HCEC 1CT (cell line): ENCODE measurements at regions not wholly inside any gene's neighbourhood (a gene's known extent, or its start where the extent isn't known, plus 50 kb on each side); places are given as distances from the start of the nearest gene placed in this dataset.

Experiments used
- DNase-seq: peaks from one replicate; pipeline ENCODE4 v3.0.0-alpha.2; 2017

DNA sequence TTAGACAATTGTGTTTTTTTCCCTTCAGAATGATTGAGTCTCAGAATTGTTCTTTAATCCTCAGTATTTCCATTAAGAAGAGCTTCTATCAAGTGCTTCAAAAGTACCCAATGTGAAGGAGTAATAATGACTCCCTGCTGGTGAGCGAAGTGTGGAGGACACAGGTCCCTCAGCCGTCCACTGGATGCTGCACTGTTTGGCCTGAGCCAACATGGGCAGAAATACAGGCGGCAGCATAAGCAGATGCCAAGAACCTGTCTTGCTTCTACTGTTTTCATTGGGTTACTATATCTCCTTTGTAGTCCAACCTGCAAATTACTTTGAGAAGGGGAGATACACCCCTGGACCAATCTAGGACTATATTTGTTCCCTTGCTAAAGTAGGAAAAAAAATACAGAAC lies 55.3 kb upstream of the DPH5 start:
- no peak for DNase-seq

DNA sequence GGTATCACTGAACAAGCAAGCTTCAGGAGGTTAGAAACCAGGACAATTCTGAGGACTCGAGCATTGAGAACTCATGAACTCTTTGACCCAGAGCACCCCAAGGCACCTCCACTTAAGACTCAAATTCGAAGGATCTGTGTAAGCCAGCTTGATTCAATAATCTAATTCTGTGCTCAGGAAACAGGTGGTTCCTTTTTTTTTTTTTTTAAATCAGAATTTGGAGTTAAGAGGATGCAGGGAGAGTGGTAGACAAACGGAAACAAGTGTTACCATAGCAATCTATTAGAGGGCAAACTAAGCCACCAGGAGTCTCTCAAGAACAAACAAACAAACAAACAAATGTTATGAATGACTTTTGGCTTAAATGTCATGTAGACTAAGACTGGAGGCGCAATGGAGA lies 53.8 kb upstream of the DPH5 start:
- no peak for DNase-seq

DNA sequence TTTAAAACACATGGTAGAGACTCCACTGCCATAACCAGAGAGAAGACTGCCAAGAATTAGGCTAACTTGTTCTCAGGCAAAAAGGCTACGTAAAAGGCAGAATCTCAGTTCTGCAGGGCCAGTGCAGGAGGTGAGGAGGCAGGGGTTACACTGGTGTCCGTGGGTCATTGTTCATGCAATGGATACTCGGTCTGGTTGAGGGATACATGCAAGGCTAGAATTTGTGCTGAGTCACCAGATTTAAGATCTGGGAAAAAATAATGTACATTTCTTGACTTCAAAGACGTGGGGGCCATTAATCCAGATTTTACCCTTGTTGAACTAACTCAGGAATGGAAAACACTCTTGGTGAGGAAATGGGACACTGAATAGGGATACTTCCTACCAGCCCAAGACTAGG lies 52.3 kb upstream of the DPH5 start:
- DNase-seq = no peak

DNA sequence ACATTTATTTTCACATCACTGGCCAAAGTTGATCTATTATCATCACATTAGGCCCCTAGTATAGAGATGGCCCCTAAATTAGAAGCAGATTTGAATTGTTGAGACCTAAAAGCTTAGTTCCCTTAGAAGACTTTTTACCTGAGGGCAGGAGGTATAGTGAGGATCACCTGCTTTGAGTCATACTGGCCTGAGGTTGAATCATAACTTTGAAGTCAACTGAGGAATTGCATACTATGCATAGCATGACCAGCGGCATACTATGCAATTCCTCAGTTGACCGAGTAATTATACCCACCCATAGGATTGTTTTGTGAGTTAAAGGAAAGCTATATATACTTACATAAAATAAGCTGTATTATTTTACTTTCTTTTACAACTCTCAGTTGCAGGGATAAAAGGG lies 50.3 kb upstream of the DPH5 start:
- DNase-seq = no peak
